ENCODE measurements at regions not wholly inside any gene's neighbourhood (a gene's known extent, or its start where the extent isn't known, plus 50 kb on each side); places are given as distances from the start of the nearest gene placed in this dataset.

DNA sequence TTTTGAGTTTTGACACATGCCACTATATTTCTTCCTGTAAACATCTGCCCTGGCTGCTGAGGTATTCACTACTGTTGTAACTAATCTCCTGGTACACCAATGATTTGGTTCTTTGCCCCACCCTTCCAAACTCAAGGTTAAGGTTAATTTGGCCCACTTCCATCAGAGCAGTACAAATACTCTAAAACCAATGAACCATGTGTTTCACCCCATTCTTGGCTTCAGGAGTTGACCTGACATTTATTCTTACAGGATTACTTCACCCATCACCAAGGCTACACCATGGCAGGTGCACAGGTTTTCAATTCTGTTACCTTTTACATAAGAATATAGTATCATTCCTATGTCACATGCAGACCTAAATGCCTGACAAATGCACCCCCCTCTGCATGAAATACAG is 1179.9 kb downstream of the ZPLD1 start:
- Mint-ChIP-seq H3K27ac (ENCODE audit: unreplicated experiment) (no peak overlapping the region), H3K36me3 (ENCODE audit: unreplicated experiment) (no peaks in the 10 kb centered on the region), H3K4me1 (ENCODE audit: unreplicated experiment) (no peaks in the 10 kb centered on the region), H3K9me3 (ENCODE audit: unreplicated experiment) (no peaks in the 10 kb centered on the region), H3K27me3 (ENCODE audit: unreplicated experiment) (no peaks in the 10 kb centered on the region), H3K4me3 (ENCODE audit: unreplicated experiment) (no peak overlapping the region)
- DNase-seq (ENCODE audit: extremely low spot score, unreplicated experiment), result no peak
- TF ChIP-seq, protein P1, sequence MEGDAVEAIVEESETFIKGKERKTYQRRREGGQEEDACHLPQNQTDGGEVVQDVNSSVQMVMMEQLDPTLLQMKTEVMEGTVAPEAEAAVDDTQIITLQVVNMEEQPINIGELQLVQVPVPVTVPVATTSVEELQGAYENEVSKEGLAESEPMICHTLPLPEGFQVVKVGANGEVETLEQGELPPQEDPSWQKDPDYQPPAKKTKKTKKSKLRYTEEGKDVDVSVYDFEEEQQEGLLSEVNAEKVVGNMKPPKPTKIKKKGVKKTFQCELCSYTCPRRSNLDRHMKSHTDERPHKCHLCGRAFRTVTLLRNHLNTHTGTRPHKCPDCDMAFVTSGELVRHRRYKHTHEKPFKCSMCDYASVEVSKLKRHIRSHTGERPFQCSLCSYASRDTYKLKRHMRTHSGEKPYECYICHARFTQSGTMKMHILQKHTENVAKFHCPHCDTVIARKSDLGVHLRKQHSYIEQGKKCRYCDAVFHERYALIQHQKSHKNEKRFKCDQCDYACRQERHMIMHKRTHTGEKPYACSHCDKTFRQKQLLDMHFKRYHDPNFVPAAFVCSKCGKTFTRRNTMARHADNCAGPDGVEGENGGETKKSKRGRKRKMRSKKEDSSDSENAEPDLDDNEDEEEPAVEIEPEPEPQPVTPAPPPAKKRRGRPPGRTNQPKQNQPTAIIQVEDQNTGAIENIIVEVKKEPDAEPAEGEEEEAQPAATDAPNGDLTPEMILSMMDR (IDR thresholded peaks at IDR 0.05), result no peak

DNA sequence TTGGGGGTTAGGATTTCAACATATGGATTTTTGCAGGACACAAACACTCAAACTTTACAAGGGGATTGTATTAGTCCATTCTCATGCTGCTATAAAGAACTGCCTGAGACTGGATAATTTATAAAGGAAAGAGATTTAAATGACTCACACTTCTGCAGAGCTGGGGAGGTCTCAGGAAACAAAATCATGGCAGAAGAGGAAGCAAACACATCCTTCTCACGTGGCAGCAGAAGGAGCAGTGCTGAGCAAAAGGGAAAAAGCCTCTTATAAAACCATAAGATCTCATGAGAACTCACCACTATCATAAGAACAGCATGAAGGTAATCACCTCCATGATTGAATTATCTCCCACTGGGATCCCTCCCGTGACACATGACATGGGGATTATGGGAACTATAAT is 1183.1 kb downstream of the ZPLD1 start:
- no peak overlapping the region for H3K27ac Mint-ChIP-seq (ENCODE audit: unreplicated experiment)
- TF ChIP-seq, protein P1 (IDR thresholded peaks at IDR 0.05), result no peak
- no peaks in the 10 kb centered on the region for H3K27me3 Mint-ChIP-seq (ENCODE audit: unreplicated experiment)
- H3K4me3 Mint-ChIP-seq (ENCODE audit: unreplicated experiment), result no peak overlapping the region
- no peaks in the 10 kb centered on the region for H3K36me3 Mint-ChIP-seq (ENCODE audit: unreplicated experiment)
- DNase-seq (ENCODE audit: extremely low spot score, unreplicated experiment), result no peak
- peaks cover 4% of the 10 kb centered on the region for H3K9me3 Mint-ChIP-seq (ENCODE audit: unreplicated experiment)
- no peaks in the 10 kb centered on the region for H3K4me1 Mint-ChIP-seq (ENCODE audit: unreplicated experiment)

DNA sequence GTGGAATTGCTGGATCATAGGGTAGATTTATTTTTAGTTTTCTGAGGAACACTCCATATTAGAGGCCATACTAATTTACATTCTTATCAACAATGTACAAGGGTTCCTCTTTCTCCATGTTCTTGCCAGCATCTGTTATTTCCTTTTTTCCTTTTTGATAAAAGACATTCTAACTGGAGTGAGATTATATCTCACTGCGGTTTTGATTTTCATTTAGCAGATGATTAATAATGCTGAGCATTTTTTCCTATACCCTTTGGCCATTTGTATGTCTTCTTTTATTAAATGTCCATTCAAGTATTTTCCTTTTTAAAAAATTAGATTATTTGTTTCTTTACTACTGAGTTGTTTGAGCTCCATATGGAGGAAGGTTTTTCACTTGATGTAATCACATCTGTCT is 1189.5 kb downstream of the ZPLD1 start:
- Mint-ChIP-seq H3K27ac (ENCODE audit: unreplicated experiment) (no peak overlapping the region), H3K27me3 (ENCODE audit: unreplicated experiment) (peaks cover 16% of the 10 kb centered on the region), H3K9me3 (ENCODE audit: unreplicated experiment) (peaks cover 4% of the 10 kb centered on the region), H3K36me3 (ENCODE audit: unreplicated experiment) (no peaks in the 10 kb centered on the region), H3K4me1 (ENCODE audit: unreplicated experiment) (no peaks in the 10 kb centered on the region), H3K4me3 (ENCODE audit: unreplicated experiment) (no peak overlapping the region)
- TF ChIP-seq, protein P1 (IDR thresholded peaks at IDR 0.05), result no peak
- no peak for DNase-seq (ENCODE audit: extremely low spot score, unreplicated experiment)

DNA sequence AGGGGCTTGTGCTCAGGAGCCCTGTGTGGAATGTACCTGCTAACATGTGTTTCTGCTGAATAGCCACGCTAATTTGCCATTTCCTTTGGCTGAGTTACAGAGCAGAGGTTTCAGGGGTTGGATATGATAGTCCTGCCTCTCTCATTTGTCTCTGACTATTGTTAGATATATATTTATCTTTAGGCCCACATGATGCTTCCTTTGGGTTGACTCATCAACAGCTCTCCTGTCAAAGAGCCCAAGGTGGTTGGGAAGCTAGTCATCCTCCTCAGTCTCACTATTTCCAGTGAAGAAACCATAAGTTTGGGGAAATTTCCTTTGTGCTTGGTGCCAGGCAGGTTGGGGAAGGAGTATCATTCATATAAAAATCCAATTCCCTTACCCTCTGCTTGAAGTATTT is 1194.6 kb downstream of the ZPLD1 start:
- DNase-seq (ENCODE audit: extremely low spot score, unreplicated experiment), result no peak
- Mint-ChIP-seq H3K27me3 (ENCODE audit: unreplicated experiment) (peaks cover 10% of the 10 kb centered on the region), H3K4me3 (ENCODE audit: unreplicated experiment) (no peak overlapping the region), H3K36me3 (ENCODE audit: unreplicated experiment) (no peaks in the 10 kb centered on the region), H3K4me1 (ENCODE audit: unreplicated experiment) (no peaks in the 10 kb centered on the region), H3K9me3 (ENCODE audit: unreplicated experiment) (peaks cover 7% of the 10 kb centered on the region), H3K27ac (ENCODE audit: unreplicated experiment) (no peak overlapping the region)
- TF ChIP-seq, protein P1 (IDR thresholded peaks at IDR 0.05), result no peak

DNA sequence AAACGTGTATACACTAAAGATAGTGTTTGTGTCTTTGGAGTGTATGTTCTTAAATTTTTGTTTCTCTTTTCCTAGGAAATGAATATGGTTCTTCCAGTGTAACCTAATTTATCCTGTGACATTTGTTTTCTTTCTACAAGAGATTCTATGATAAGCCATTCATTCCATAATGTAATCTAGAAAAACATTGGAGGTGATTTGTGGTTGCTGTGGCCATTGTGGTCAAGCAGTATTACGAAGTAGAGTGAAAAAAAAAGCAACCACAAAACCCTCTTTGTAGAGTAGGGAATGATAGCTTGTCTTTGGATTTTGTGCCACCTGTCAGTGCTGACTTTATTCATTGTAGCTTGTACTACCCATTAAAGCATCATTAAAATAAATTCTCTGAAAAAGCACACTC is 1209.6 kb downstream of the ZPLD1 start:
- Mint-ChIP-seq H3K4me1 (ENCODE audit: unreplicated experiment) (no peaks in the 10 kb centered on the region), H3K9me3 (ENCODE audit: unreplicated experiment) (no peaks in the 10 kb centered on the region), H3K36me3 (ENCODE audit: unreplicated experiment) (no peaks in the 10 kb centered on the region), H3K27ac (ENCODE audit: unreplicated experiment) (no peak overlapping the region), H3K4me3 (ENCODE audit: unreplicated experiment) (no peak overlapping the region), H3K27me3 (ENCODE audit: unreplicated experiment) (peaks cover 8% of the 10 kb centered on the region)
- TF ChIP-seq, protein P1 (IDR thresholded peaks at IDR 0.05), result no peak
- DNase-seq (ENCODE audit: extremely low spot score, unreplicated experiment), result no peak
